Neutrophil (primary cell): ENCODE measurements at regions not wholly inside any gene's neighbourhood (a gene's known extent, or its start where the extent isn't known, plus 50 kb on each side); places are given as distances from the start of the nearest gene placed in this dataset.

Experiments used
- H3K27ac ChIP-seq: fragments of 200-600 bp; sonication (generic); 2 replicates; pipeline ENCODE4 v1.5.1; 2016; ENCODE audit warnings: mild to moderate bottlenecking, moderate library complexity
- H3K27me3 ChIP-seq: fragments of 200-600 bp; sonication (generic); 2 replicates; pipeline ENCODE4 v1.6.0; 2016; ENCODE audit warnings: mild to moderate bottlenecking
- H3K36me3 ChIP-seq: fragments of 200-600 bp; sonication (generic); 2 replicates; pipeline ENCODE4 v1.5.1; 2017
- H3K4me1 ChIP-seq, 2 experiments: fragments of 200-600 bp in 1 of 2; sonication (generic) in 1 of 2; 1 replicate in 1 of 2; 2 replicates in 1 of 2; pipeline versions ENCODE4 v1.5.1 to v1.6.1; 2013 to 2016; ENCODE audit warnings: low read depth in 1 of 2, low read length in 1 of 2, mild to moderate bottlenecking in 1 of 2, moderate library complexity in 1 of 2; ENCODE audit not compliant: control insufficient read depth in 1 of 2, insufficient read depth in 1 of 2
- H3K4me3 ChIP-seq, 2 experiments: fragments of 200-600 bp in 1 of 2; sonication (generic) in 1 of 2; 1 replicate in 1 of 2; 2 replicates in 1 of 2; pipeline ENCODE4 v1.5.1; 2013 to 2016; ENCODE audit warnings: low read depth in 1 of 2, low read length in 1 of 2, mild to moderate bottlenecking in 1 of 2, moderate library complexity in 1 of 2
- H3K9me3 ChIP-seq: fragments of 200-600 bp; sonication (generic); 2 replicates; pipeline ENCODE4 v1.5.1; 2016
- TF ChIP-seq, protein P1 (sequence below): fragments of 200-600 bp; sonication (generic); IDR thresholded peaks from 2 replicates; pipeline ENCODE4 v1.5.1; 2016; ENCODE audit warnings: antibody characterized with exemption

DNA sequence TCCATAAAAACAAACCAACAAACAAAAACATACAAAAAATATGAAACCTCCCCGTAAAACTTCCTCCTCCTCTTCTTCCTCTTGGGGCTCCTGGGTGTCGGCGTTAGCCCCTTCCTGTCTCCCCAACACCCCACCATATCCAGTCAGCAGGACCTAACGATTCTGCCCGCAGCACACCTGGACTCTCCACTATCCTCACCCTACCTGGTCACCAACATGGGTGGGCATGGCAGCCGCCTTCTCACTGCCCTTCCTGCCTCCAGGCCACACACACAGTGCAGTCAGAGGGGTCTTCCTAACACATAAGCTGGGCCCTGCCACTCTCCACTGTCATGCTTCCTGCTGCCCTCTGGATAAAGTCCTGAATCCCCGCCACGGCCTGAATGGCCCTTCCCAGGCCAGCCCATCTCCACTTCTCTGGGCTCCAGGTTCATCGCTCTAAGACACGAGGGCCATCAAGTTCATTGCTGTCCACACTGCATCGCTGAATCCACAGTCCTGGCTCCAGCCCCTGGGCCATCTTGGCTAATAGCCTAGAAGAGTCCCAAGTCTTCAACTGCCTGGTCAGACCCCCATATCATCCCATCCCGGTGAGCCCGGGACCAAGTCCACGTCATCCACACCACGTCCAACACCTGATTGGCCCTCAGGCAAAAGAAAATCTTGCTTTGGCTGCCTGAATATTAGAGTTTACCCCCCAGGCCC lies 76.2 kb downstream of the IGLL1 start:
- H3K4me1 ChIP-seq = no peaks in the 10 kb centered on the region
- no peaks in the 10 kb centered on the region for H3K9me3 ChIP-seq
- no peaks in the 10 kb centered on the region for H3K27me3 ChIP-seq
- TF ChIP-seq, protein P1, sequence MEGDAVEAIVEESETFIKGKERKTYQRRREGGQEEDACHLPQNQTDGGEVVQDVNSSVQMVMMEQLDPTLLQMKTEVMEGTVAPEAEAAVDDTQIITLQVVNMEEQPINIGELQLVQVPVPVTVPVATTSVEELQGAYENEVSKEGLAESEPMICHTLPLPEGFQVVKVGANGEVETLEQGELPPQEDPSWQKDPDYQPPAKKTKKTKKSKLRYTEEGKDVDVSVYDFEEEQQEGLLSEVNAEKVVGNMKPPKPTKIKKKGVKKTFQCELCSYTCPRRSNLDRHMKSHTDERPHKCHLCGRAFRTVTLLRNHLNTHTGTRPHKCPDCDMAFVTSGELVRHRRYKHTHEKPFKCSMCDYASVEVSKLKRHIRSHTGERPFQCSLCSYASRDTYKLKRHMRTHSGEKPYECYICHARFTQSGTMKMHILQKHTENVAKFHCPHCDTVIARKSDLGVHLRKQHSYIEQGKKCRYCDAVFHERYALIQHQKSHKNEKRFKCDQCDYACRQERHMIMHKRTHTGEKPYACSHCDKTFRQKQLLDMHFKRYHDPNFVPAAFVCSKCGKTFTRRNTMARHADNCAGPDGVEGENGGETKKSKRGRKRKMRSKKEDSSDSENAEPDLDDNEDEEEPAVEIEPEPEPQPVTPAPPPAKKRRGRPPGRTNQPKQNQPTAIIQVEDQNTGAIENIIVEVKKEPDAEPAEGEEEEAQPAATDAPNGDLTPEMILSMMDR = no peak
- no peak overlapping the region for H3K27ac ChIP-seq
- no peaks in the 10 kb centered on the region for H3K36me3 ChIP-seq
- no peak overlapping the region for H3K4me3 ChIP-seq

DNA sequence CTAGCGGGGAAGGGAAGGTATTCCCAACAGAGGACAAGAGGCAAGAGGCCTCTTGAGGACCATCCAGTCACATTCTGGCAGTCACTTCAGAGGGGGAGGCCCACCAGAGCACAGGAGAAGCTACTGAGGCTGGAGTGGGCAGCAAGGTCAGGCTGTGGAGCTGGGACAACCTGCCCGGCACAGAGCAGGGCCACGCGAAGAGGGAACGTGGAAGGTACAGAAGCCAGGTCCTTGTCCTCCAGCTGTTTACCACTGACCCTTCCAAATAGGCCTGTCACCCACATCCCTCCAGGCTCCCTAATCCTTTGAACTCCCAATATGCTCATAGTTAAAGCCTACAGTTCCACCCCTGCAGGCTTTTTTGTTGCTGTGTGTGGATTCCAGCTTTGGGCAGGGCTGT lies 76.9 kb downstream of the IGLL1 start:
- Histone ChIP-seq H3K9me3 (no peaks in the 10 kb centered on the region), H3K36me3 (no peaks in the 10 kb centered on the region), H3K27ac (no peak overlapping the region), H3K4me3 (no peak overlapping the region), H3K27me3 (no peaks in the 10 kb centered on the region), H3K4me1 (no peaks in the 10 kb centered on the region)
- TF ChIP-seq, protein P1 = no peak

DNA sequence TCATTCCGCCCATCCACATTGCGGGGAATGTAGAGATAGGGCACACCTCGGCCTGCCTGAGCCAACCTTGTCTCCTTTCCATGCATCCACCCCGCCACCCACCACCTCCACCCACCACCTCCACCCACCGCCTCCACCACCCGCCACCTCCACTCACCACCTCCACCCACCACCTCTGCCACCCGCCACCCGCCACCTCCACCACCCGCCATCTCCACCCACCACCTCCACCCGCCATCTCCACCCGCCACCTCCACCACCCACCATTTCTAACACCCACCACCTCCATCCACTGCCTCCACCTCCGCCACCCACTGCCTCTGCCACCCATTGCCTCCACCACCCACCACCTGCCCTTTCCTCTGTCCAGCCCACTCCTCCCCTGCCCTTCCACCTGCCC lies 78.4 kb downstream of the IGLL1 start:
- TF ChIP-seq, protein P1 = no peak
- H3K9me3 ChIP-seq = no peaks in the 10 kb centered on the region
- H3K36me3 ChIP-seq = no peaks in the 10 kb centered on the region
- H3K4me3 ChIP-seq = no peak overlapping the region
- H3K27me3 ChIP-seq = no peaks in the 10 kb centered on the region
- H3K4me1 ChIP-seq = no peaks in the 10 kb centered on the region
- no peak overlapping the region for H3K27ac ChIP-seq

DNA sequence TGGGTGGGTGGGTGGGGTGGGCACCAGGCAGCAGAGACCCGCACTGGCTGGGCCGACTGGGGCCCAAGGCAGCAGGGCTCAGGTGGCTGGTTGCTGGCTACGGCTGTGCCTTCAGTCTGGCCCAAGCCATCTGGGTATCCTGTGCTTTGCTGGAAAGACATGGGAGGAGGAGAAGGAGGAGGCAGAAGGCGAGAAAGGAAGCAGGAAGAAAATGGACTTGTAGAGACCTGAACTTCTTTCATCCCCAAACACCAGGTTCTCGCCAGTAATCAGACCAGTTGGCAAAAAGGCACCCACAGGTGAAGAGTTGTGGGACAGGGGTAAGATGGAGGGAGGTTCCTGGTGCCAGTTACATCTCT lies 78.8 kb downstream of the IGLL1 start:
- no peak overlapping the region for H3K27ac ChIP-seq
- no peaks in the 10 kb centered on the region for H3K9me3 ChIP-seq
- TF ChIP-seq, protein P1 = no peak
- H3K36me3 ChIP-seq = no peaks in the 10 kb centered on the region
- no peaks in the 10 kb centered on the region for H3K27me3 ChIP-seq
- no peaks in the 10 kb centered on the region for H3K4me1 ChIP-seq
- H3K4me3 ChIP-seq = no peak overlapping the region

- Histone ChIP-seq H3K4me1 (no peaks in the 10 kb centered on the region), H3K27me3 (no peaks in the 10 kb centered on the region), H3K9me3 (no peaks in the 10 kb centered on the region), H3K4me3 (no peak overlapping the region), H3K27ac (no peak overlapping the region), H3K36me3 (no peaks in the 10 kb centered on the region)
- TF ChIP-seq, protein P1 = no peak
Observed at GRCh38 chr22:23500508-23501260, 79.4 kb downstream of the IGLL1 start.
